GM19238 (cell line): ENCODE measurements at regions not wholly inside any gene's neighbourhood (a gene's known extent, or its start where the extent isn't known, plus 50 kb on each side); places are given as distances from the start of the nearest gene placed in this dataset.

Experiments
- DNase-seq: peaks from one replicate; pipeline ENCODE4 v3.0.0; 2011; ENCODE audit warnings: low spot score; ENCODE audit not compliant: insufficient read length

DNA sequence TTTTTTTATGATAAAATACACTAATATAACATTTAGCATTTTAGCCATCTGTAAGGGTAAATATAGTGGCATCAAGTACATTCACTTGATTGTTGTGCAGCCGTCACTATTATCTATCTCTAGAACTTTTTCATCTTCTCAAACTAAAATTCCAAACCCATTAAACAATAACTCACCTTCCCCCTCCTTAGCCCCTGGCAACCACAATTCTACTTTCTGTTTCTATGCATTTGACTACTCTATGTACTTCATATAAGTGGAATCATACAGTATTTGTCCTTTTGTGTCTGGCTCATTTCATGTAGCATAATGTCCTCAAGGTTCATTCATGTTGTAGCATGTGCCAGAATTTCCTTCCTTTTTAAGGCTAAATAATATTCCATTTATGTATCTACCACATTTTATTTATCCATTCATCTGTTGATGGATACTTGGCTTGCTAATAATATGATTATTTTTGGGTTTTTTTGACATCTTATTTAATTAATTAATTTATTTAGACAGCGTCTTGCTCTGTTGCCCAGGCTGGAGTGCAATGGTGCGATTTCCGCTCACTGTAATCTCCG, 69.6 kb upstream of the MACF1 start:
- no peak for DNase-seq

DNA sequence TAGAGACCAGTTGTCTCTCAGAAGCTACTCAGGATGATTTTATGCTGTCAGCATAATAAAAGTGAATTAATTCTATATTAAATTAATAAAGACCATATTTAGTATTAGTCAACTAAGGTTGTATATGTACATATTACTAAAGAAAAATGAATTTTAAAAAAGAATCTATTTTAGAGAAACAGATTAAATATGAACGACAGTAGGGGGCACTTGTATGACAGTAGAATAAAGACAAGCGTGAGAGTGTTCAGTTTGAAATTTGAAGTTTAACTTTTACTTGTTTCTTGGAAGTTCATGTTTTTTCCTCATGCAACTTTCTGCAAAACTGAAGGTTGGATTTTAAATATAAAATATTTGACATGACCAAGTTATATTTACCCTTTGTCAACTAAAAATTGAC, 67.9 kb upstream of the MACF1 start:
- DNase-seq = no peak

- no peak for DNase-seq
These were observed 64.7 kb upstream of the MACF1 start for GRCh38 chr1:39139723-39140360.

DNA sequence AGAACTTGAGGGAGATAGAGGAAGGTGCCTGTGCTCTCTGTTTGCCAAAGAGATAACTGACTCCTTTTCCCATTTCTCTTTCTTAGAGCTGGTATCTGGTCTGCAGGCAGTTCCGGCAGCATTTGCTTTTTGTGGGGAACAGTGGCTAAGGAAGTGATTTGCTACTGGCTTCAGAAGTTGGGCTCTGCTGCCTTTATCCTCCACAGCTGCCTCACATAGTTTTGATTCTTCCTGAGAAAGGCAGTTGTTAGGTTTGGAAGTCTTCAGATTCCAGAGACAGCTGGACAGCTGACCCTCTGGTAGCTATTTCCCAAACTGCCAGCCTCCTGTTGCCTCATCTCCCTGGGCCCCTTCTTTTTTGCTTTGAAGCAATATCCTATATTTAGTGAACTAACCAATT, 62.6 kb upstream of the MACF1 start:
- DNase-seq = no peak

GRCh38 chr1:39142401-39143060, 62.0 kb upstream of the MACF1 start:
- no peak for DNase-seq

GRCh38 chr1:39144924-39145323, 59.6 kb upstream of the MACF1 start:
- no peak for DNase-seq

GRCh38 chr1:39145331-39145965, 59.0 kb upstream of the MACF1 start:
- DNase-seq = no peak

DNA sequence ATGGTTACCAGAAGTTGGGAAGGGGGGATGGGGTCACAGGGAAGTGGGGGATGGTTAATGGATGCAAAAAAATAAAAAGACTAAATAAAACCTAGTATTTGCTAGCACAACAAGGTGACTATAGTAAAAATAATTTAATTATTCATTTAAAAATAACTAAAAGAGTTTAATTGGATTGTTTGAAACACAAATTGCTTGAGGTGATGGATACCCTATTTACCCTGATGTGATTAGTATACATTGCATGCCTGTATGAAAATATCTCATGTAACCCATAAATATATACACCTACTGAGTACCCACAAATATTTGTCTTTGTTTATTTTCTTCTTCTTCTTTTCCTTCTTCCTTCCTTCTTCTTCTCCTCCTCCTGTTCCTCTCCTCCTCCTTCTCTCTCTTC, 57.8 kb upstream of the MACF1 start:
- DNase-seq = no peak

- no peak for DNase-seq
These were observed 57.1 kb upstream of the MACF1 start for GRCh38 chr1:39147099-39148025.

DNA sequence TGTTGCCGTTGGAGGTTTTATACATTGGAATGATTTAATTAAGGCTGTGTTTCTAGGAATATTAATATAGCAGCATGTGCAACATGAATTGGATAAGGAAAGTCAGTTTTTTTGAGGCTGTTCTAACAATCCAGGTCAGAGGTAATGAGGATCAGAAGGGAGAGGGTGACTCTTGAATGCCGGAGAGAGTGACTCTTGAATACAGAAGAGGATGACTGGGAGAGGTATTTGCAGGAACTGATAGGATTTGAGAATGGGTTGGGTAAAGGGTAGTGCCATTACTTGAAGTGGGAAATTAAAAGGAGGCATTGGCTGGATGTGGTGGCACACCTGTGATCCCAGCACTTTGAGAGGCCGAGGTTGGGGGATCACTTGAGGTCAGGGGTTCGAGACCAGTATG, 55.6 kb upstream of the MACF1 start:
- no peak for DNase-seq

- DNase-seq = no peak
These were observed 55.0 kb upstream of the MACF1 start for GRCh38 chr1:39149509-39149908.

DNA sequence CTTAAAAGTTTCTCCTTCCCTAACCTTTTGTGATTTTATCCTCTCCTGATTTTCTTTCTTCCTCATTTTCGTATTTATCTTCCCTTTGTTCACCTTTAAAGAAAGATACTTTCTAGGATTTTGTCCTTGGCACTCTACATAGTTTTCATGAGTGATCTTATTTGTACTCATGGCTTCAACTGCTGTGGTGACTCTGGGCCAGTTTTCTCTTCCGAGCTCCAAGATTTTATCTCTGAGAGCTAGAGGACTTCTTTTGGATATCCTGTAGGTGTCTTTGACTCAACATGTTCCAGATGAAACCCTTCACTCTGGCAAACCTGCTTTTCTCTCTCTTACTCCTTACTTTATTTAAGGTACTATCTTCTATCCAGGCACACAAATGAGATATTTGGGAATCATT, 53.7 kb upstream of the MACF1 start:
- DNase-seq = no peak

GRCh38 chr1:39151267-39151666, 53.2 kb upstream of the MACF1 start:
- DNase-seq = no peak

DNA sequence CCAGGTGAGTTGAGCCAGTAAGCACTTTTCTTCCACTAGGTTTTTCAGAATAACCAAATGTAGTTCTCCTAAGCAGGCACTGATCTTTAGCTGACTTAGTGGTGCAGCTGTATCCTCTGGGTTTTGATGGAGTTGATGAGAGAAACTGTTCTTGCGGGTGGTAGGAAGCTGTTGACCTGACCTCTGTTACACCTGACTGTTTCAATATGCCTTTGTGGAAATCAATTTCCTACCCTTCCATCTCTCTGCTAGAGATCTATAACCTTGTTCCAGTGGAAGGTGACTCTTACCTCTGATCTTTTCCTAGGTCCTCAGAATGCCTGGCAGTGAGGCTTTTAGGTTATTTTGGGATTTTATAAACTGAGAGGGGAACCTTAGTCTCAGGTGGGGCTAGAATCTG, 51.6 kb upstream of the MACF1 start:
- no peak for DNase-seq

DNA sequence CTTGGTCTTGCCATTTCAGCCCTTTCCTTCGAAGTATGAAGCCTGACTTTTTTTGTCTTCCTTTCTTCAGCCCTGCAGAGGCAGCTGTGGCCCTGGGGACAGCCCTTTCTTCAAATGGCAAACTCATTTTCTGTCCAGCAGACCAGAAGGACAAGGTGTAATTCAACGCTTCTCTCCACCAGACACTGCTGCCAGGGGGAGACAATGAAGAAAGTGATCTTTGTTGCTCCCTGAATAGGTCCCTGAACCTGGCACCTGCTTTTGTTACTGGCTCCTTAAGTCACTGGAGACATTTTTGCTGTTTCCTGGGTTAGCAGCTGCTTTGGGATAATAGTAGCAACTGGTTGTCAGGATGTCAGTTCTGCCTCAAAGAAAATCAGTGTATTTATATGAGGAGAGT, 50.8 kb upstream of the MACF1 start:
- DNase-seq = no peak

DNA sequence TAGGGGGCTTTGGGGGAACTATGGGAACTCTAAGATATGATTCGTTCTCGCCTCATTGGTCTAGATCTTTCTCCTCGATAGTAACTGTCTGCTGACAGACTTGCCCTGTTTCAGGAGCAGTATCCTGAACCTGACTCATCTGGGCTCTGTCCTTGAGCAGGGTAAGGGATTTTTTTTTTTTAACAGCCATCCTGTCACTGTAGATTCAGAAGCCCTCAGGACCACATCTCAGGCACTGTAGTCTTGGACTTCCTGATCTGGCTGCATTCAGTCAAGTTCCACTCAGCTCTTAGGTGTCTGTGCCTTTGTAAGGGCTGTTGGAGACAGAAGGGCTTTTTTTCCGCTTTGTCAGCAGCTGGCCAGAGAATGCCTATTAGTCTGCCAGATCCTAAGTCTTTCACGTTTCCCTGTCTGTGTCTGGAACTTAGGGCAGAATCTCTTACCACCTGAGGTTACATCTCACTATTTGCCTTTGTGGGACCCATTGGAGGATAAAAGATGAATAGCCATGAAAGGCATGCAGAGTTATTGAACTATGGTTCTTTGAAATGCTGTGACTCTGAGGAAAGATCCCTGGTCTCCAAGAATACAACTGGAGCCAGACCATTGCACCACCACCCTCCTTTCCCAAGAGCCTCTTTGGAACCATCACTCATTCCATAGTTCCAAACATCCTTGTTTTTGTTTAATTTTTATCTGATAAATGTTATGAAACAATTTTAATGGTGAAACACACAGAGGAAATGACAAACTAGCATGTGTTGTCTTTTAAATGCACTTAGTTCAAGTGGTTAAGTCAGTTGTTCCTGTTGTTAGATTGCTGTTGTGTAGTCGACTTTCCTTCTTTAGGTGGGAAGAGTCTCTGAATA, 49.7 kb upstream of the MACF1 start:
- no peak for DNase-seq
